Adrenal gland (tissue), 9 donors: ENCODE measurements at regions not wholly inside any gene's neighbourhood (a gene's known extent, or its start where the extent isn't known, plus 50 kb on each side); places are given as distances from the start of the nearest gene placed in this dataset.

ENCODE experiments used
- DNase-seq, 7 donors: peaks; one replicate each; pipeline ENCODE4 v3.0.0-alpha.2; 2019 to 2020
- H3K27ac ChIP-seq, 5 donors: fragments of 200-600 bp; sonication (generic) in 4 of 5; 1 replicate in 3 of 5; 2 replicates in 2 of 5; pipeline versions ENCODE4 v1.5.1 to v1.8.0; 2016 to 2020; ENCODE audit warnings: mild to moderate bottlenecking in 1 of 5
- H3K27me3 ChIP-seq: fragments of 200-600 bp; 2 replicates; pipeline ENCODE4 v1.8.0; 2021
- H3K36me3 ChIP-seq, 2 donors: fragments of 200-600 bp; replicated peaks in 1 of 2; 1 replicate in 1 of 2; 2 replicates in 1 of 2; pipeline versions ENCODE4 v1.5.1 to v1.8.0; 2018 to 2022
- H3K4me1 ChIP-seq, 2 donors: fragments of 200-600 bp; replicated peaks in 1 of 2; 1 replicate in 1 of 2; 2 replicates in 1 of 2; pipeline versions ENCODE4 v1.5.1 to v1.8.0; 2018 to 2021
- H3K4me3 ChIP-seq, 4 donors: fragments of 200-600 bp; sonication (generic) in 3 of 4; one replicate each; pipeline ENCODE4 v1.5.1; 2016 to 2018
- H3K9me3 ChIP-seq, 3 donors: fragments of 200-600 bp; sonication (generic) in 1 of 3; replicated peaks in 1 of 3; 1 replicate in 2 of 3; 2 replicates in 1 of 3; pipeline versions ENCODE4 v1.5.1 to v1.8.0; 2016 to 2021
- POLR2A ChIP-seq, 2 donors: fragments of 450-650 bp; IDR thresholded peaks; one replicate each; pipeline ENCODE4 v1.6.1; 2017; ENCODE audit warnings: antibody characterized with exemption in 2 of 2, mild to moderate bottlenecking in 2 of 2, moderate library complexity in 1 of 2
- WGBS, 4 donors: extraction: QIAGEN DNeasy Blood & Tissue Kit in 2 of 4; methylation state at CpG; one replicate each; pipeline versions ENCODE4 v1.1.5 to v1.1.7; 2013 to 2017; 5-methylcytosine and 5-hydroxymethylcytosine counted together
- intact Hi-C, 2 donors: fragments of 100-400 bp; cut with DNase I; formaldehyde crosslinking; loops; one replicate each; pipeline versions ENCODE4 v1.14.1 to v1.15.0; 2022 to 2023
- TF ChIP-seq, protein P1 (sequence below), 6 experiments: fragments of 450-650 bp in 4 of 6; fragments of 200-600 bp in 2 of 6; sonication (generic) in 1 of 6; IDR thresholded peaks; 1 replicate in 5 of 6; 2 replicates in 1 of 6; pipeline versions ENCODE4 v1.5.1 to v1.8.0; 2016 to 2021; ENCODE audit warnings: antibody characterized with exemption in 6 of 6, mild to moderate bottlenecking in 2 of 6, moderate library complexity in 1 of 6
- donor health status: healthy with polysubstance abuse.
- donor health status: Bipolar disorder and iron deficiency.
- donor health status: DM: yes; HTN: yes; CAD: no.
- donor health status: DM: no; HTN: no; CAD: no.
- donor health status: DM: no; HTN: no; CAD: no.

DNA sequence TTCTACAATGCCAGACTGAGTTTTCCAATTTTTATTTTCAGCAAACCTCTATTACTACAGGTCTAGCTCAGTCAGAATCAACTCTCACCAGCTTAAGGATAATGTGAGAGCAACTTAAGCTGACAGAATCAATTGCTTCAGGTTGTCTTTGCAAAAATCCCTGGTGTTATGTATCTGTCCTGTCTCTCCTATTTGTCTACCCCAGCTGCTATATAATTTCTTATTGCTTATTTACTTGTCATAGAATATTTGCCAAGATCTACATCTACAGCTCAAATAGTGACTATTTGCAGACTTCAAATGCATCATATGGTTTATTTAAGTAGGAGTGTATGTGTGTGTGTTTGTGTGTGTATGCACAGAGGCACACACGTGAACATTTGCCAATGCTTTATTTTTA is 54.1 kb downstream of the FOXG1 start:
- WGBS, 4 donors: 53 to 71% (median 59%) methylated on average over 1 of the region's 1 CpG
- no peak for DNase-seq
- H3K4me3 ChIP-seq: no peak overlapping the region
- H3K9me3 ChIP-seq: no peaks in the 10 kb centered on the region
- TF ChIP-seq, protein P1, sequence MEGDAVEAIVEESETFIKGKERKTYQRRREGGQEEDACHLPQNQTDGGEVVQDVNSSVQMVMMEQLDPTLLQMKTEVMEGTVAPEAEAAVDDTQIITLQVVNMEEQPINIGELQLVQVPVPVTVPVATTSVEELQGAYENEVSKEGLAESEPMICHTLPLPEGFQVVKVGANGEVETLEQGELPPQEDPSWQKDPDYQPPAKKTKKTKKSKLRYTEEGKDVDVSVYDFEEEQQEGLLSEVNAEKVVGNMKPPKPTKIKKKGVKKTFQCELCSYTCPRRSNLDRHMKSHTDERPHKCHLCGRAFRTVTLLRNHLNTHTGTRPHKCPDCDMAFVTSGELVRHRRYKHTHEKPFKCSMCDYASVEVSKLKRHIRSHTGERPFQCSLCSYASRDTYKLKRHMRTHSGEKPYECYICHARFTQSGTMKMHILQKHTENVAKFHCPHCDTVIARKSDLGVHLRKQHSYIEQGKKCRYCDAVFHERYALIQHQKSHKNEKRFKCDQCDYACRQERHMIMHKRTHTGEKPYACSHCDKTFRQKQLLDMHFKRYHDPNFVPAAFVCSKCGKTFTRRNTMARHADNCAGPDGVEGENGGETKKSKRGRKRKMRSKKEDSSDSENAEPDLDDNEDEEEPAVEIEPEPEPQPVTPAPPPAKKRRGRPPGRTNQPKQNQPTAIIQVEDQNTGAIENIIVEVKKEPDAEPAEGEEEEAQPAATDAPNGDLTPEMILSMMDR (IDR thresholded peaks at IDR 0.05): no peak
- no peak for TF ChIP-seq POLR2A (IDR thresholded peaks at IDR 0.05)
- intact Hi-C loops: no loop called here
- H3K27me3 ChIP-seq: no peaks in the 10 kb centered on the region
- no peak overlapping the region for H3K27ac ChIP-seq
- no peaks in the 10 kb centered on the region for H3K4me1 ChIP-seq
- peaks cover 0 to 7% of the 10 kb centered on the region in 2 donors for H3K36me3 ChIP-seq

DNA sequence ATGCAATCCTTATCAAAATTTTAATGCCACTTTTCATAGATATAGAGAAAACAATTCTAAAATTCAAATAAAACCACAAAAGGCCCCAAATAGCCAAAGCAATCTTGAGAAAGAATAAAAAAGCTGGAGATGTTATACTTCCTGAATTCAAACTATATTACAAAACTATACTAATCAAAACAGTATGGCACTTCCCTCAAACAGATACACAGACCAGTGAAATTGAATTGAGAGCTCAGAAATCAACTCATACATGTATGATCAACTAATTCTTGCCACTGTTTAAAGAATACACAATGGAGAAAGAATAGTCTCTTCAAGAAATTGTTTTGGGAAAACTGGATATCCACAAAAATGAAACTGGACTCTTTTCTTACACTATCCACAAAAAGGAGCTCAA is 55.4 kb downstream of the FOXG1 start:
- Histone ChIP-seq H3K4me1 (no peaks in the 10 kb centered on the region), H3K4me3 (no peak overlapping the region), H3K9me3 (no peaks in the 10 kb centered on the region), H3K27me3 (no peaks in the 10 kb centered on the region), H3K36me3 (peaks cover 0 to 7% of the 10 kb centered on the region in 2 donors), H3K27ac (no peak overlapping the region)
- intact Hi-C loops: no loop called here
- TF ChIP-seq, protein P1 (IDR thresholded peaks at IDR 0.05): no peak
- TF ChIP-seq POLR2A (IDR thresholded peaks at IDR 0.05): no peak
- no peak for DNase-seq

DNA sequence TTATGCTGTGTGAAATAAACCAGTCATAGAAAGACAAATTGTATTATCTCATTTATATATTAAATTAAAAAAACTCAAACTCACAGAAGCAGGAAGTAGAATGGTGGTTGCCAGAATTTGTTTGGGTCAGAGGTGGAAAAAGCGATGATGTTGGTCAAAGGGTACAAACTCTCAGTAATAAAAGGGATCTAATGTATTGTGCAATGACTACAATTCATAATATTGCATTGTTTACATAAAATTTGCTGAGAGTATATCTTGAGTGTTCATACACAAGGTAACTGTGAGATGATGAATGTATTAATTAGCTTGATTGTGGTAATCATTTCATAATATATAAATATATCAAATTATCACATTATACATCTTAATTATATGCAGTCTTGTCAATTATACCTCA is 56.7 kb downstream of the FOXG1 start:
- WGBS, 4 donors: 77 to 90% (median 84%) methylated on average over 1 of the region's 1 CpG
- Histone ChIP-seq H3K36me3 (peaks cover 0 to 7% of the 10 kb centered on the region in 2 donors), H3K4me1 (no peaks in the 10 kb centered on the region), H3K4me3 (no peak overlapping the region), H3K9me3 (no peaks in the 10 kb centered on the region), H3K27me3 (no peaks in the 10 kb centered on the region), H3K27ac (no peak overlapping the region)
- DNase-seq: no peak
- no peak for TF ChIP-seq POLR2A (IDR thresholded peaks at IDR 0.05)
- TF ChIP-seq, protein P1 (IDR thresholded peaks at IDR 0.05): no peak
- intact Hi-C loops: no loop called here

DNA sequence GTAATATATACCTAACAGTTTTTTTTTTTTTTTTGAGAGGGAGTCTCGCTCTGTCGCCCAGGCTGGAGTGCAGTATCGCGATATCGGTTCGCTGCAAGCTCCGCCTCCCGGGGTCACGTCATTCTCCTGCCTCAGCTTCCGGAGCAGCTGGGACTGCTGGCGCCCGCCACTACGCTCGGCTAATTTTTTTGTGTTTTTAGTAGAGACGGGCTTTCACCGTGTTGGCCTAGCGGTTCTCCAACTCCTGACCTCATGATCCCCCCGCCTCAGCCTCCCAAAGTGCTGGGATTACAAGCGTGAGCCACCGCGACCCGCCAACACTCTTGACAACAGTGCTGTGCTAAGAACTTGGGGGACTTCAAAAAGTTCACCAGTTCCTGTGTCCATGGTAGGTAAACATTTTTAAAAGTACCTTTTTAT is 63.5 kb downstream of the FOXG1 start:
- H3K4me1 ChIP-seq: no peaks in the 10 kb centered on the region
- no peak for DNase-seq
- intact Hi-C loops: no loop called here
- no peak overlapping the region for H3K27ac ChIP-seq
- H3K27me3 ChIP-seq: no peaks in the 10 kb centered on the region
- H3K9me3 ChIP-seq: no peaks in the 10 kb centered on the region
- no peak overlapping the region for H3K4me3 ChIP-seq
- no peak for TF ChIP-seq POLR2A (IDR thresholded peaks at IDR 0.05)
- TF ChIP-seq, protein P1 (IDR thresholded peaks at IDR 0.05): no peak
- WGBS, 4 donors: 90 to 91% (median 90%) methylated on average over 20 to 22 of the region's 22 CpGs
- no peaks in the 10 kb centered on the region for H3K36me3 ChIP-seq
